WERI-Rb-1 (cell line): ENCODE measurements at regions not wholly inside any gene's neighbourhood (a gene's known extent, or its start where the extent isn't known, plus 50 kb on each side); places are given as distances from the start of the nearest gene placed in this dataset.

Experiments
- DNase-seq: peaks from one replicate; pipeline ENCODE4 v3.0.0-alpha.2; 2020
- H3K27ac ChIP-seq: fragments of 250-450 bp; sonication (Bioruptor Pico); 2 replicates; pipeline ENCODE4 v1.5.1; 2020; ENCODE audit warnings: mild to moderate bottlenecking, moderate library complexity
- H3K27me3 ChIP-seq: fragments of 250-450 bp; sonication (Bioruptor Pico); 2 replicates; pipeline ENCODE4 v1.5.1; 2021; ENCODE audit warnings: mild to moderate bottlenecking, low read depth, moderate library complexity; ENCODE audit not compliant: insufficient read depth, severe bottlenecking
- H3K36me3 ChIP-seq: fragments of 250-450 bp; sonication (Bioruptor Pico); 2 replicates; pipeline ENCODE4 v1.5.1; 2020; ENCODE audit warnings: mild to moderate bottlenecking, moderate library complexity
- H3K4me3 ChIP-seq: 2 replicates; pipeline ENCODE4 v1.5.1; 2011; ENCODE audit warnings: low read depth, mild to moderate bottlenecking, control low read depth, low read length
- H3K9me3 ChIP-seq: fragments of 250-450 bp; sonication (Bioruptor Pico); 2 replicates; pipeline ENCODE4 v1.5.1; 2021; ENCODE audit warnings: mild to moderate bottlenecking, moderate library complexity; ENCODE audit not compliant: severe bottlenecking
- TF ChIP-seq, protein P1 (sequence below): IDR thresholded peaks from 2 replicates; pipeline ENCODE4 v1.5.1; 2011; ENCODE audit warnings: low read depth, mild to moderate bottlenecking, control low read depth, inconsistent platforms, low read length

DNA sequence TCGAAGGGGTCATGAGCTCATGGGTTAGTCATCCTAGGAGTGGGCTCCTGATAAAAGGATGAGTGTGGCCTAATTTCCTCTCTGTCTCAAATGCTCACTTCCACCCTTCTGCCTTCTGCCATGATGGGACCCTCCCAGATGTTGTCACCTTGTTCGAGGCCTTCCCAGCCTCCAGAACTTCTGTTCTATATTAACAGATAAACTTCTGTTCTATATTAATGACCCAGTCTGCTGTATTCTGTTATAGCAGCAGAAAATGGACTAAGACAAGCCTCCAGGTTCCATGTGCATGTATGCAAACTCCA, 583.2 kb downstream of the GLRX3 start:
- Histone ChIP-seq H3K27me3 (no peaks in the 10 kb centered on the region), H3K36me3 (no peaks in the 10 kb centered on the region), H3K27ac (no peak overlapping the region), H3K4me3 (no peak overlapping the region), H3K9me3 (no peaks in the 10 kb centered on the region)
- TF ChIP-seq, protein P1, sequence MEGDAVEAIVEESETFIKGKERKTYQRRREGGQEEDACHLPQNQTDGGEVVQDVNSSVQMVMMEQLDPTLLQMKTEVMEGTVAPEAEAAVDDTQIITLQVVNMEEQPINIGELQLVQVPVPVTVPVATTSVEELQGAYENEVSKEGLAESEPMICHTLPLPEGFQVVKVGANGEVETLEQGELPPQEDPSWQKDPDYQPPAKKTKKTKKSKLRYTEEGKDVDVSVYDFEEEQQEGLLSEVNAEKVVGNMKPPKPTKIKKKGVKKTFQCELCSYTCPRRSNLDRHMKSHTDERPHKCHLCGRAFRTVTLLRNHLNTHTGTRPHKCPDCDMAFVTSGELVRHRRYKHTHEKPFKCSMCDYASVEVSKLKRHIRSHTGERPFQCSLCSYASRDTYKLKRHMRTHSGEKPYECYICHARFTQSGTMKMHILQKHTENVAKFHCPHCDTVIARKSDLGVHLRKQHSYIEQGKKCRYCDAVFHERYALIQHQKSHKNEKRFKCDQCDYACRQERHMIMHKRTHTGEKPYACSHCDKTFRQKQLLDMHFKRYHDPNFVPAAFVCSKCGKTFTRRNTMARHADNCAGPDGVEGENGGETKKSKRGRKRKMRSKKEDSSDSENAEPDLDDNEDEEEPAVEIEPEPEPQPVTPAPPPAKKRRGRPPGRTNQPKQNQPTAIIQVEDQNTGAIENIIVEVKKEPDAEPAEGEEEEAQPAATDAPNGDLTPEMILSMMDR, result no peak
- no peak for DNase-seq

DNA sequence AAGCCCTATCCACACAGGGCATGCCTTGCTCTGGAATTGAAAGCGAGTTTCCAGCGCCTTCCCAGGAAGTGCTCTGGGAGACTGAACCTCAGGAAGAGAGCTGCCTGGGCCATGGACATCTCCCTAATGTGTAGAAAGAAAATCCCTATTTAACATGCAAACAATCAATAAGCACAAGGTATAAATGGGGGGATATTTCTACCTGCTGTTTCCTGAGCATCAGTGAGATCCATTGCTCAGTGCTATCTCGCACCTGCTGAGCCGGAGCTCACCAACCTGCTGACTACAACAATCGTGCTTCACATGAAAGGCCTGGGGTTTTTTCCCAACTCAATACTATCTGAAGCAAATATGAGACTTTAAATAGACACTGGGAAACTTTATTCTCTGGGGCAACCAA, 584.0 kb downstream of the GLRX3 start:
- Histone ChIP-seq H3K36me3 (no peaks in the 10 kb centered on the region), H3K27ac (no peak overlapping the region), H3K4me3 (no peak overlapping the region), H3K9me3 (no peaks in the 10 kb centered on the region), H3K27me3 (no peaks in the 10 kb centered on the region)
- TF ChIP-seq, protein P1, result no peak
- DNase-seq, result no peak

DNA sequence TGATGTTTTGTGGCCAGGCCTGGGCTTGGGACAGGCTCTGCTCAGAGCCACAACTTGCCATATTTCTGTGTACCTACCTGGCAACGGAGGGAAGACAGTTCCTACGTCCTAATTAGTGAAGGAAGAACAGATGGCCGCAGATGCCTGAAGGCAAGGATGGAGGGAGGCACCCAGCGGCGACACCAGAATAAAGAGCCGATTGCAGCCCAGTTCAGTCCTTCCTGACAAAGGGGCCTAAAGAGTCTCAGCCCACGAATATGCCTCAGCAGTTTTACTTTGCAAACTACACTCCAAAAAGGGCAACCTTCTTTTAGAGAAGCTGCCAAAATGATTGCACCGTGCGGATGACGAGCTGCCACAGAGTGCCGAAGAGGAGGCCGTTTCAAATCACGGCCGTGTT, 585.8 kb downstream of the GLRX3 start:
- TF ChIP-seq, protein P1, result 0 out of 2 replicates have a peak, but pooled peaks have one; percentile 9
- Histone ChIP-seq H3K9me3 (no peaks in the 10 kb centered on the region), H3K27me3 (no peaks in the 10 kb centered on the region), H3K27ac (no peak overlapping the region), H3K36me3 (no peaks in the 10 kb centered on the region), H3K4me3 (no peak overlapping the region)
- peak; percentile 61 for DNase-seq

DNA sequence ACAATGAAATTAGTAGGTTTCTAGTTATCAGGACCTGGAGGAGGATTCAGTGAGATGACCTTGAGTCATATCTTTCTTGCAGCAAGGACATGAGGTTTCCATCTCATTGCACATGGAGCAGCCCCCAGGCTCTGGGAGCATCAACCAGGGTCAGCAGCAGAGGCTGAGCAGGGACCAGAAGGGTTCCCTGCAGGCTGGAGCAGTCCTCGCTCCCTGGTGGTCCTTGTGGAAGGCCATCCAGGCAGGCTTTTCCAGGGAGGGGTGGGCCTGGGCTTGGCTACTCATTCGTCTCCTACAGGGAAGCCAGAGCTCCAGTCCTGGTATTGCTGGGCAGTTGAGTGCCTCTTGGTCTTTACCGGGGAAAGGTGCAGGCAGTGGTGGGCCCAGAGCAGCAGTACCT, 587.5 kb downstream of the GLRX3 start:
- H3K9me3 ChIP-seq, result no peaks in the 10 kb centered on the region
- no peaks in the 10 kb centered on the region for H3K27me3 ChIP-seq
- no peak overlapping the region for H3K27ac ChIP-seq
- H3K4me3 ChIP-seq, result no peak overlapping the region
- TF ChIP-seq, protein P1, result no peak
- no peak for DNase-seq
- no peaks in the 10 kb centered on the region for H3K36me3 ChIP-seq

DNA sequence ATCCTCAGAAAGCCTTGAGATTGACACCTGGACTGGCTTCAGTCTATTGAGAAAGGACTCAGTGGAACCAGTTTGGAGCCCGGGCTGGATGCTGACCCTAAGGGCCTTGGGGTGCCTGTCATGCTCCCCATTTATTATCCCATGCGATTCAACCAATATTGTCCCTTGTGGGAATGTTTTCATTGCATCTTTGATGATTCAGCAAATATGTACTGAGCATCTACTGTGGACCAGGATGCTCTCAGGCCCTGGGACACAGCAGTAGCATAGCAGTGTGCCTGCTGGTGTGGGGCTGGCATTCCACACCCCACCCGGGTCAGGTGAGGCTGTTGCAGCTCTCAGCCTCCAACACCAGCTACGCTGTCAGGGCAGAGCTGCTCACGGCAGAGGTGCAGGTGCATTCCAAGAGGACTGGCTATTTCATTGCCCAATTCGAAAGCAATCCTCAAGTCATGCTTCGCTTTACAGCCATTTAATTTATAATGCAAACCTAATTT, 586.0 kb downstream of the TCERG1L start:
- Histone ChIP-seq H3K36me3 (no peaks in the 10 kb centered on the region), H3K27me3 (no peaks in the 10 kb centered on the region), H3K9me3 (no peaks in the 10 kb centered on the region), H3K4me3 (no peak overlapping the region), H3K27ac (no peak overlapping the region)
- TF ChIP-seq, protein P1, result no peak
- no peak for DNase-seq

DNA sequence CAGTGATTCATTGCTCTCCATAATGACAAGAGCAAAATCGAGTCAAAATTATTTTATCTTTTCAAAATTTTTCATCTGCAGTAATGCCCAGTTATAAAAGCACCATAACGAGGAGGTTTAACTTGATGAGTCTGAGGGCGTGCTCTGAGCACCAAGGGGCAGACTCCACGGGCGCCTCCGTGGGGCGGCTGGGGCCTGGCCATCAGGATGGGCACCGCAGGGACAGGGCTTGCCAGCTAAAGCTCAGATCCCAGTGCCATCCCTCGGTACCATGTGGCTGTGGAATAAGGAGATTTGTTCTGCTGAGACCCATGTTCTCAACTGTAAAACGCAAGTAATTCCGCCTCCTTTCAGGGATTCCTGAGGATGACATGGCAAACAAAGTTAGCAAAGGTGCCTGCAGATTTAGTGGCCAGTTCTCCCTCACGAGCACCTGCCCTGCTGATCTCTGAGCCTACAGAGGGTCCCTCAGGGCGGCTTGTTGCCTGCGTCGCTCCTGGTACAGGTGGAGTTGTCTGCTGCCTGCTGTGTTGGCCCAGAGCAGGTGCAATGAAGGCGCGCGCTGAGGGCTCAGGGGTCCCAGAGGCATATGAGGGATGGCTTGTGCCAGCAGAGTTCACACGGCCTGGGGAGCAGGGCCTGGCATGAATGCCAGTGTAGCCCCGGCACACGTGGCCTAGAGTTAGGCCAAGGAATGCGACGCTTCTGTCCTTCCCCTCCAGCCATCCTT, 584.4 kb downstream of the TCERG1L start:
- no peaks in the 10 kb centered on the region for H3K36me3 ChIP-seq
- TF ChIP-seq, protein P1, result no peak
- H3K27me3 ChIP-seq, result no peaks in the 10 kb centered on the region
- no peak overlapping the region for H3K4me3 ChIP-seq
- no peak overlapping the region for H3K27ac ChIP-seq
- no peaks in the 10 kb centered on the region for H3K9me3 ChIP-seq
- no peak for DNase-seq
